GM23338 (cell line): ENCODE measurements at regions not wholly inside any gene's neighbourhood (a gene's known extent, or its start where the extent isn't known, plus 50 kb on each side); places are given as distances from the start of the nearest gene placed in this dataset.

Experiments
- CTCF ChIP-seq, 2 experiments: fragments of 200-600 bp in 1 of 2; sonication (generic) in 1 of 2; conservative IDR thresholded peaks; 2 replicates each; pipeline versions ENCODE4 v1.5.1 to v1.6.1; 2016 to 2017; ENCODE audit warnings: antibody characterized with exemption in 2 of 2, low read depth in 2 of 2, mild to moderate bottlenecking in 2 of 2, moderate library complexity in 1 of 2
- EZH2 ChIP-seq: fragments of 200-600 bp; sonication (generic); IDR thresholded peaks from one replicate; pipeline ENCODE4 v1.8.0; 2017; ENCODE audit warnings: antibody characterized with exemption, mild to moderate bottlenecking, low read depth; ENCODE audit not compliant: unreplicated experiment

- TF ChIP-seq EZH2 = no peak
- TF ChIP-seq CTCF (conservative IDR thresholded peaks at IDR 0.05; ENCODE audit: low read depth in 2 of 2) = no peak
Observed at GRCh38 chrX:46179748-46180147, 365.5 kb downstream of the ZNF674 start.
